HEK293T (cell line): ENCODE measurements at regions not wholly inside any gene's neighbourhood (a gene's known extent, or its start where the extent isn't known, plus 50 kb on each side); places are given as distances from the start of the nearest gene placed in this dataset.

ENCODE experiments used
- CTCF ChIA-PET: fragments of 350-600 bp; formaldehyde crosslinking; extraction: SDS; loops from one replicate; lab custom pipeline; 2021; ENCODE audit warnings: antibody characterized with exemption, inconsistent platforms; lab: Yijun Ruan, JAX
- POLR2A ChIA-PET: fragments of 350-600 bp; formaldehyde crosslinking; extraction: SDS; loops from one replicate; lab custom pipeline; 2020; ENCODE audit warnings: antibody characterized with exemption, inconsistent platforms; lab: Yijun Ruan, JAX
- DNase-seq: peaks from one replicate; pipeline ENCODE4 v3.0.0; 2012; ENCODE audit warnings: mixed read lengths; ENCODE audit errors: extremely low spot score
- ARNT ChIP-seq: fragments of 450-650 bp; IDR thresholded peaks from 2 replicates; pipeline ENCODE4 v1.6.1; 2017; ENCODE audit warnings: mild to moderate bottlenecking
- BHLHE40 ChIP-seq: fragments of 450-650 bp; IDR thresholded peaks from 2 replicates; pipeline ENCODE4 v1.6.1; 2016; ENCODE audit warnings: mild to moderate bottlenecking, moderate library complexity, borderline replicate concordance
- CTBP1 ChIP-seq: fragments of 450-650 bp; IDR thresholded peaks from 2 replicates; pipeline ENCODE4 v1.6.1; 2016; ENCODE audit warnings: borderline replicate concordance
- ELF4 ChIP-seq: fragments of 450-650 bp; IDR thresholded peaks from 2 replicates; pipeline ENCODE4 v1.6.1; 2017; ENCODE audit warnings: antibody characterized with exemption
- FOXA1 ChIP-seq: fragments of 450-650 bp; IDR thresholded peaks from 2 replicates; pipeline ENCODE4 v1.6.1; 2016; ENCODE audit warnings: mild to moderate bottlenecking
- FOXK2 ChIP-seq: fragments of 450-650 bp; IDR thresholded peaks from 2 replicates; pipeline ENCODE4 v1.6.1; 2016; ENCODE audit warnings: mild to moderate bottlenecking
- FOXM1 ChIP-seq: fragments of 450-650 bp; IDR thresholded peaks from 2 replicates; pipeline ENCODE4 v1.6.1; 2017; ENCODE audit warnings: mild to moderate bottlenecking, borderline replicate concordance
- HDGF ChIP-seq: fragments of 450-650 bp; IDR thresholded peaks from 2 replicates; pipeline ENCODE4 v1.6.1; 2017; ENCODE audit warnings: antibody characterized with exemption, borderline replicate concordance
- L3MBTL2 ChIP-seq: fragments of 450-650 bp; conservative IDR thresholded peaks from 2 replicates; pipeline ENCODE4 v1.6.1; 2016; ENCODE audit warnings: mild to moderate bottlenecking
- LEF1 ChIP-seq: fragments of 450-650 bp; IDR thresholded peaks from 2 replicates; pipeline ENCODE4 v1.6.1; 2017; ENCODE audit warnings: mild to moderate bottlenecking, borderline replicate concordance
- NFRKB ChIP-seq: fragments of 450-650 bp; IDR thresholded peaks from 2 replicates; pipeline ENCODE4 v1.6.1; 2016; ENCODE audit warnings: mild to moderate bottlenecking, moderate library complexity
- SP1 ChIP-seq: fragments of 450-650 bp; IDR thresholded peaks from 2 replicates; pipeline ENCODE4 v1.6.1; 2017
- SUZ12 ChIP-seq: fragments of 450-650 bp; IDR thresholded peaks from 2 replicates; pipeline ENCODE4 v1.6.1; 2016; ENCODE audit warnings: mild to moderate bottlenecking
- TARDBP ChIP-seq: fragments of 450-650 bp; IDR thresholded peaks from 2 replicates; pipeline ENCODE4 v1.6.1; 2016
- ZNF384 ChIP-seq: fragments of 450-650 bp; IDR thresholded peaks from 2 replicates; pipeline ENCODE4 v1.6.1; 2016
- TF ChIP-seq, protein P1 (sequence below): fragments of 450-650 bp; IDR thresholded peaks from 2 replicates; pipeline ENCODE4 v1.6.1; 2016

DNA sequence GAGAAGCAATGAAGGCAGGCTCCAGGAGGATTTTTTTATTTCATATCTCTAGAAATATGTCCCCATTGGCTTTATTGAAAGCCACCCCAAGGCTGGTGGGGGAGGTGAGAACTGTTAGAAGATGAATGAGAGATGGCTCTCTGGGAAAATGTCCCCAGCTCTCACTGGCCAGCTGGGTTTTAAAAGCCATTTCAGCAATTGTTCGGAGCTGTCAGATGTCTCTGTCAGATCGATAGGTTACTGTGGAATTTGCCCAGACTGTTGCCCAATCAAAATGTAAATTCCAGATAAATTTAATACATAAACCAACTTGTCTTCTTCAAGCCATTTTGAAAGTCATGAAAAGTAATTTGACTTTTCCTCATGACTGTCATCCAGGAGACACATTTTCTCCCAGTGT lies 67.0 kb upstream of the BRINP1 start:
- DNase-seq: no peak
- TF ChIP-seq L3MBTL2 (no peak), ARNT (no peak), LEF1 (no peak), FOXK2 (no peak), HDGF (no peak), BHLHE40 (no peak), ELF4 (no peak), TARDBP (no peak), CTBP1 (no peak), NFRKB (no peak), FOXA1 (no peak), FOXM1 (no peak), ZNF384 (no peak), SP1 (no peak)
- TF ChIP-seq, protein P1, sequence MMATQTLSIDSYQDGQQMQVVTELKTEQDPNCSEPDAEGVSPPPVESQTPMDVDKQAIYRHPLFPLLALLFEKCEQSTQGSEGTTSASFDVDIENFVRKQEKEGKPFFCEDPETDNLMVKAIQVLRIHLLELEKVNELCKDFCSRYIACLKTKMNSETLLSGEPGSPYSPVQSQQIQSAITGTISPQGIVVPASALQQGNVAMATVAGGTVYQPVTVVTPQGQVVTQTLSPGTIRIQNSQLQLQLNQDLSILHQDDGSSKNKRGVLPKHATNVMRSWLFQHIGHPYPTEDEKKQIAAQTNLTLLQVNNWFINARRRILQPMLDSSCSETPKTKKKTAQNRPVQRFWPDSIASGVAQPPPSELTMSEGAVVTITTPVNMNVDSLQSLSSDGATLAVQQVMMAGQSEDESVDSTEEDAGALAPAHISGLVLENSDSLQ: no peak
- CTCF ChIA-PET: no interaction called here
- POLR2A ChIA-PET: no interaction called here

DNA sequence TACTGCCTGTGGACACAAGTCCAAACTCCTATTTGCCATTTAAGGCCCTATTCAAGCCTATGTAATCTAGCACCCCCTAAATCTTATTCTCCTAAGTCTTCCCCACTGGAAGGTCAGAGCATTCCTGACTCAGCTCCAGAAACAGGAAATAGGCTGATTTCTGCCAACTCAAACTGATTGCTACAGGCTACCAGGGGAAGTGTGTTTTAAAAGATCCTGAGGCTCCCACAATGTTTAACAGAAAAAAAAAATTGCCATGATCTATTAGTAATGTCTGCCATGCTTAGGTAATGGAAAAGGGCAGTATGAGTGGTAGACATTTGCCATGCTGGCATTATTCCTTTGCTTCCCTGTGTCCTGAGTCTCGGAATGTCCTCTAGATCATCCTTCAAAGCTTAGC lies 65.8 kb upstream of the BRINP1 start:
- CTCF ChIA-PET: no interaction called here

DNA sequence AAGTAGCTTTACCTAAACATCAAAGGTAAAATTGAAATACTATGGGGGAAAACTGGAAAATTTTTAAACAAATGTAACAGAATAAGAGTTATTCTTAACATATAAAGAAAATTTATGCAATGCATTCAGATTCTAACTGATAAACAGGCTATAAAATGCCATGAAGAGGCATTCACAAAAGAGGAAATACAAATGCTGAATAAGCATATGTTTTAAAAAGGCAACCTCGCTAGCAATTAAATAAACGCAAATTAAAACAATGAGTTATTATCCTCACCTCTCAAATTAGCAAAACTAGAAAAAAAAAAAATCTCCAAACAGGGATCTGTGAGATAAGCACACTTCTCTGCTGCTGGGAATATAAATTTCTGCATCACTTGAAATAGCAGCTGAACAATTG lies 63.2 kb upstream of the BRINP1 start:
- ChIA-PET POLR2A (no interaction called here), CTCF (no interaction called here)
- TF ChIP-seq FOXM1: no peak
- TF ChIP-seq, protein P1: no peak

More for the DNA sequence above, 65.8 kb upstream of the BRINP1 start:
- no peak for TF ChIP-seq FOXK2
- no peak for TF ChIP-seq HDGF
- no peak for TF ChIP-seq FOXM1
- TF ChIP-seq SUZ12: no peak
- TF ChIP-seq LEF1: no peak
- no peak for TF ChIP-seq TARDBP
- no peak for TF ChIP-seq ELF4
- TF ChIP-seq L3MBTL2: no peak
- POLR2A ChIA-PET: no interaction called here
- no peak for DNase-seq

DNA sequence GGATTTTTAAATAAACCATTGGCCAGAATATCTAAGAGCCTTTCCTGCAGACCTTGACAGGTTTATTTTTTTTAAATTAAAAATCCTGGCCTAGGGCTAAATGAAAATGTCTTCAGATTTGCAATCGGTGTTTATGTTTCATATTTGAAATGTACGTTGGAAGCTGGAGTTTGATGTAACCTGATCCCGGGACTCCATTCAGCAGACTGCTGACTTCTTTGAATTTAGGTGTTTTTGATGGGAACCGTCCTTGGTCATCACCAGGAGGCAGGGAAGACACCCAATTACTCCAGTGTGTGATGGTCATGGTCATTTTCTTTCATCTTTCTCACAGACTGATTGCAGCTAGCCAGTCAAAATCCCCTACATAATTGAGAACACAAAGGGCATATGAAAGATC lies 60.1 kb upstream of the BRINP1 start:
- DNase-seq: no peak
- ChIA-PET CTCF (no interaction called here), POLR2A (no interaction called here)
- no peak for TF ChIP-seq BHLHE40
- no peak for TF ChIP-seq ZNF384
- TF ChIP-seq FOXM1: no peak
- no peak for TF ChIP-seq ELF4
- TF ChIP-seq FOXA1: no peak
- no peak for TF ChIP-seq ARNT
- TF ChIP-seq, protein P1: no peak
- TF ChIP-seq TARDBP: no peak
- TF ChIP-seq SUZ12: no peak
- no peak for TF ChIP-seq SP1
- TF ChIP-seq L3MBTL2: no peak
- TF ChIP-seq NFRKB: no peak
- TF ChIP-seq LEF1: no peak
- TF ChIP-seq CTBP1: no peak
- no peak for TF ChIP-seq FOXK2
- no peak for TF ChIP-seq HDGF

More for the DNA sequence above, 63.2 kb upstream of the BRINP1 start:
- DNase-seq: no peak

DNA sequence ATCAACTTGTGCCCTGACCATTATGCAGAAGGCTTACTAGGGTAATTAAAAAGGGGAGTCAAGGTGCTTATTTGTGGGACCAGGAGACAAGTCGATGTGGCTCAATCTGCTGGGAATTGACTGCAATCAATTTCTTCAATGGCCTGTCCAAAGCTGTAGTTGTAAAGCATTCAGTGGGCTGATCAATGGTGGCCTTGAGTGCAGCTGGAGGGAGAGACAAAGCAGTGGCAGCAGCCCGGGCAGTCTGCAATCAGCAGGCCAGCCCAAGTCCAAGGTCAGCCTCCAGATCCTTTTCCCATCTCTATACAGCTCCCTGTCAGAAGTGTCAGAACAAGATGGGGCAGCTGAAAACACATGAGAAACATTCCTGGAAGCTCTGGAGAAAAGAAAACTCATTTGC lies 51.0 kb upstream of the BRINP1 start:
- CTCF ChIA-PET: no interaction called here
- POLR2A ChIA-PET: no interaction called here
- TF ChIP-seq FOXA1 (no peak), L3MBTL2 (no peak), ARNT (no peak), FOXM1 (no peak), ELF4 (no peak), TARDBP (no peak), CTBP1 (no peak), ZNF384 (no peak), NFRKB (no peak), FOXK2 (no peak), LEF1 (no peak), HDGF (no peak)
- TF ChIP-seq, protein P1: no peak
- no peak for DNase-seq
